Limb (tissue), 2 donors: ENCODE measurements at regions not wholly inside any gene's neighbourhood (a gene's known extent, or its start where the extent isn't known, plus 50 kb on each side); places are given as distances from the start of the nearest gene placed in this dataset.
"Not testable (repeated sequence)": the region's sequence is repeated elsewhere in the genome, so short reads cannot be mapped to it uniquely, and the experiment has no call there.

ENCODE experiments used
- DNase-seq, 2 donors: peaks; one replicate each; pipeline ENCODE4 v3.0.0-alpha.2; 2016; ENCODE audit errors: extremely low spot score in 2 of 2

GRCh38 chr2:31813016-31813415, 197.8 kb downstream of the MEMO1 start:
- no peak for DNase-seq

- DNase-seq, result no peak
Measured at GRCh38 chr2:31812051-31812798, 198.6 kb downstream of the MEMO1 start.

- no peak for DNase-seq
Measured at GRCh38 chr2:31811482-31811881, 199.3 kb downstream of the MEMO1 start.

DNA sequence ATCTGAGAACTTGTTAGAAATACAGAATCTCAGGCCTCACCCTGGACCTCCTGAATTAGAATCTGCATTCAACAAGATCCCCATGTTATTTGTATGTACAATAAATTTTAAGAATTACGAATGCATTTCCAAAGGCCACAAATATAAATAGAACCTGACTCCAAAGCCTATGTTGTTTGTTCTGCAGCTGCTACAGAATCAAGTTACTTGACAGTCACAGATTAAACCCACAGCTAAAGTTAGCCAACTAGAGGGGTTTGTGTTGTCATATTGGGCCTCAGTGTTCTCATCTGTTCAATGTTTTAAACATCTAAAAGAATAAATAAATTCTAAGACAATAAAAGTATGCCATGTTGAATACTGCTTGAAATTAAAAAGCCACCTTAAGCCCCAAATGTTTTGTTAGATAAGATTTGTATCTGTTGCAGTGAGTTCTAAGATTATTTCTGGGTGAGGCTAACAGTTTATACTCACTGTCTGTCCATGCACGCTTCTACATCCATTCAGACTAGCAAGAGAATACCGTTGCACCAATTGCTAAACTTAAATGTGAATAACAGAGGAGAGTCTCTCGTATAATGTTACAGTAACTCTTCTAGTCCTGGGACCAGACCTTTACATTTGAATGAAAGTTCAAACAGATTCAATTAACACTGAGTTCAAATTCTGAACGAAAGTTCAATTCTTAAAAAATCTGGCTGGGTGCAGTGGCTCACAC, 200.4 kb downstream of the MEMO1 start:
- DNase-seq, result no peak

DNA sequence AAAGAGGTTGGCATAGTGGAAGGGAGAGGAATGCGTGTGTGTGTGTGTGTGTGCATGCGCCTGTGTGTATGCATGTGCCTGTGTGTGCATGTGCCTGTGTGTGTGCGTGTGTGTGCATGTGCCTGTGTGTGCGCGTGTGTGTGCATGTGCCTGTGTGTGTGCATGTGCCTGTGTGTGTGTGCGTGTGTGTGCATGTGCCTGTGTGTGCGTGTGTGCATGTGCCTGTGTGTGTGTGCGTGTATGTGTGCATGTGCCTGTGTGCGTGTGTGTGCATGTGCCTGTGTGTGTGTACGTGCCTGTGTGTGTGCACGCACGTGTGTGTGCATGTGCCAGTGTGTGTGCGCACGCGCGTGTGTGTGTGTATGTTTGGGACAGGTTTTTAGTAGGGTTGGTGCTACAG, 205.1 kb downstream of the MEMO1 start:
- DNase-seq, result no peak

DNA sequence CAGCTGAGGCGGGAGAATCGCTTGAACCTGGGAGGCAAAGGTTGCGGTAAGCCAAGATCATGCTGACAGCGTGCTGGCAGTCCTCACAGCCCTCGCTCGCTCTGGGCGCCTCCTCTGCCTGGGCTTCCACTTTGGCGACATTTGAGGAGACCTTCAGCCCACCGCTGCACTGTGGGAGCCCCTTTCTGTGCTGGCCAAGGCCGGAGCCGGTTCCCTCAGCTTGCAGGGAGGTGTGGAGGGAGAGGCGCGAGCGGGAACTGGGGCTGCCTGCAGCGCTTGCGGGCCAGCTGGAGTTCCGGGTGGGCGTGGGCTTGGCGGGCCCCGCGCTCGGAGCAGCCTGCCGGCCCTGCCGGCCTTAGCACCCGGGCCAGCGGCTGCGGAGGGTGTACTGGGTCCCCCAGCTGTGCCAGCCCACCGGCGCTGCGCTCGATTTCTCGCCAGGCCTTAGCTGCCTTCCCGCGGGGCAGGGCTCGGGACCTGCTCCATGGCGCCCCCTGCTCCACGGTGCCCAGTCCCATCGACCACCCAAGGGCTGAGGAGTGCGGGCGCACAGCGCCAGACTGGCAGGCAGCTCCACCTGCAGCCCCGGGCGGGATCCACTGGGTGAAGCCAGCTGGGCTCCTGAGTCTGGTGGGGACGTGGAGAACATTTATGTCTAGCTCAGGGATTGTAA, 207.2 kb downstream of the MEMO1 start:
- DNase-seq, result not testable (repeated sequence)

DNA sequence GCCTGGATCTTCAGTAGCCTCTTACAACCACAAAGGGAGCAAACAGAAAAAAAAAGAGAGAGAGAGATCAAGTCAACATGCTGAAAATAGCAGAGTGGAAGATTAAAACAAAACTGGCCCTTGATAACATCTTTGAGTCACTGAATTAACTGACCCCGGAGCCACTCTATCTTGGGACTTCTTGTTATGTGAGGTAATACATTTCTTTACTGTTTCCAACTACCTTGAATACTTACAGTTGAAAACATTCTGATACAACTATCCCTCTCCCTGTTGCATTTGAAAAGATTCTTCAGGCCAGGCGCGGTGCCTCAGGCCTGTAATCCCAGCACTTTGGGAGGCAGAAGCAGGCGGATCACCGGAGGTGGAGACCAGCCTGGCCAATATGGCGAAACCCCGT, 208.1 kb downstream of the MEMO1 start:
- DNase-seq, result no peak

- not testable (repeated sequence) for DNase-seq
Measured at GRCh38 chr2:31799282-31799681, 211.5 kb downstream of the MEMO1 start.

GRCh38 chr2:31788273-31788672, 207.5 kb upstream of the SRD5A2 start:
- DNase-seq, result no peak

- DNase-seq, result no peak
Measured at GRCh38 chr2:31785876-31786275, 205.1 kb upstream of the SRD5A2 start.

GRCh38 chr2:31784868-31785267, 204.1 kb upstream of the SRD5A2 start:
- no peak for DNase-seq

DNA sequence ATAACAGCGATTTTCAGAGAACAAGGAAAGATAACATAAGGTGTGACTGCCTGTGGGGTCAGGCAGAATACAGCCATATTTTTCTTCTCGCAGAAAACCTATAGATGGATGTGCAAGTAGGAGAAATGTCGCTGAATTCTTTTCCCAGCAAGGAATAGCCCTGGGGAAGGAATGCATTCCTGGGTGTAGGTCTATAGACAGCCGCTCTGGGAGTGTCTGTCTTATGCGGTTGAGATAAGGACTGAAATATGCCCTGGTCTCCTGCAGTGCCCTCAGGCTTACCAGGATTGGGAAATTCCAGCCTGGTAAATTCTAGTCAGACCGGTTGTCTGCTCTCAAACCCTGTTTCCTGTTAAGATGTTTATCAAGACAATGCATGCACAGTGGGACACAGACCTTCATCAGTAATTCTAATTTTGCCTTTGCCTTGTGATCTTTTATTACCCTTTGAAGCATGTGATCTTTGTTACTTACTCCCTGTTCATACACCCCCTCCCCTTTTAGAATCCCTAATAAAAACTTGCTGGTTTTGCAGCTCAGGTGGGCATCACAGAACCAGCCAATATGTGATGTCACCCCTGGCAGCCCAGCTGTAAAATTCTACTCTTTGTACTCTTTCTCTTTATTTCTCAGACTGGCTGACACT, 202.8 kb upstream of the SRD5A2 start:
- not testable (repeated sequence) for DNase-seq

DNA sequence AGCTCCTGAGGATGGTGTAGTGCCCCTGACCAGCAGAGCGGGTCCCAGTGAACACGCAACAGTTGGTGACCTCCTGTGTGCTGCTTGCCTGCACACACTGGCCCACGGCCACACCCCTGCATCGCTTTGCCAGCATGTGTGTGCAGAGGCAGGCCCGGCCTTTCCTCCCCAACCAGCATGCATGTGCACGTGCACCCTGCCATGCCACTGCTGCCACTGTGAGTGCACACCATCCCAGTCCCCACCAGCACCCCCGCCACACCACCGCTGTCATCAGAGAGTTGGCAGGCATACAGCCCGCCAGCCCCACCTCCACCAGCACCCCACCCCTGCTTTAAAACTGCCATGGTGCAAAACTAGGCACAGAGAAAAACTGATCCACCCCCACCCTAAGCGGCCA, 197.4 kb upstream of the SRD5A2 start:
- no peak for DNase-seq

DNA sequence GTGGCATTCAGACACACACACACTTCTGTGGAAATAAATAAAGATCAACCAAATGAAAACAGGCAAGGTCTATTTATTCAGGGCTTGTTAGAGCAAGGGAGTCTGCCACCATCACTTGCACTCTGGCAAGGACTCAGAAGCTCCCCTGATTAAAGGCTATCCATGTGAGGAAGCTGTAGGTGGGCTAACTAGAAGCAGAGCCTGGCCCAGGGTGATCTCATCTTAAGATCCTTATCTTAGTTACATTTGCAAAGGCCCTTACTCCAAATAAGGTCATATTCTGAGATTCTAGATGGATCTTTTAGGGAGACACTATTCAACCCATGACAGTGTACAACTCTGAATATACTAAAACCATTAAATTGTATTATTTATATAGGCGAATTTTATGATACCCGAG, 190.0 kb upstream of the SRD5A2 start:
- DNase-seq, result no peak

GRCh38 chr2:31765078-31765945, 184.6 kb upstream of the SRD5A2 start:
- no peak for DNase-seq

DNA sequence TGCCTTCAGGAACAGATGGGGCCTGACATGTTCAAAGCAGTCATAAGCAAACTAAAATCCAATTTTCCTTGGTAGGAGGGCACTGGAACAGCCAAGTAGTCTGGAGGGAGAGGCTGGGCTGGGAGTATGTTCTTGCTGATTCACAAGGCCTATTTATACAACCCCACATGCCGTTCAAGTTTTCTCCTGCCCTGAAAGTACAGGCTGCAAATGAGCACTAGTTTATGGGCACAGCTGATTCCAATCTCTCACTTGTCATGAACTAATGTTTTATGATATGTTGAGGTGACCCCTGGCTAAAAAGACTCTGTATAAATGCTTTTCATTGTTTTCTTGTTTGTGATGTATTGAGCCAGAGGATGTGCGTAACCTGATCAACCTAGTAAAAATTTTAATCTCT, 183.4 kb upstream of the SRD5A2 start:
- DNase-seq, result peak in 1 of 2 donors; percentile 1

DNA sequence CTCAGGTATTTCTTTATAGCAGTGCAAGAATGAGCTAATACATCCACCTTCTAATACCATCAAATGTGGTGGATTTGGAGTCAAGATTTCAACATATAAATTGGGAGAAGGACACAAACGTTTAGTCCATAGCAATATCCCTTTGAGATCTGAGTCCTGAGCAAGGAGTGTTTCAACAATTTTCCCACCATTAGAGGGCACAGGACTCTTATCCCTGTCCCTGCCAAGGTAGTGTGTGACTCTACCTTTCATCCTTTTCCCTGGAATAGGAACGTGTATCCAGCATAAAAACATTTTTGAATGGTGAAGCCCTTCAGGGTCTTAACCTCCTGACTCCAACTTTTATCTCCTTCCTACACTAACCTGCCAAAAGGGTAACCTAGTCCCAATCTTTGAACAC, 181.3 kb upstream of the SRD5A2 start:
- no peak for DNase-seq

DNA sequence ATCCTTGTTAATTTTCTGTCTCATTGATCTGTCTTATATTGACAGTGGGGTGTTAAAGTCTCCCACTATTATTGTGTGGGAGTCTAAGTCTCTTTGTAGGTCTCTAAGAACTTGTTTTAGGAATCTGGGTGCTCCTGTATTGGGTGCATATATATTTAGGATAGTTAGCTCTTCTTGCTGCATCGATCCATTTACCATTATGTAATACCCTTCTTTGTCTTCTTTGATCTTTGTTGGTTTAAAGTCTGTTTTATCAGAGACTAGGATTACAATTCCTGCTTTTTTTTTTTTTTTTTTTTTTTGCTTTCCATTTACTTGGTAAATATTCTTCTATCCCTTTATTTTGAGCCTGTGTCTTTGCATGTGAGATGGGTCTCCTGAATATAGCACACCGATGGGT, 176.6 kb upstream of the SRD5A2 start:
- DNase-seq, result not testable (repeated sequence)

DNA sequence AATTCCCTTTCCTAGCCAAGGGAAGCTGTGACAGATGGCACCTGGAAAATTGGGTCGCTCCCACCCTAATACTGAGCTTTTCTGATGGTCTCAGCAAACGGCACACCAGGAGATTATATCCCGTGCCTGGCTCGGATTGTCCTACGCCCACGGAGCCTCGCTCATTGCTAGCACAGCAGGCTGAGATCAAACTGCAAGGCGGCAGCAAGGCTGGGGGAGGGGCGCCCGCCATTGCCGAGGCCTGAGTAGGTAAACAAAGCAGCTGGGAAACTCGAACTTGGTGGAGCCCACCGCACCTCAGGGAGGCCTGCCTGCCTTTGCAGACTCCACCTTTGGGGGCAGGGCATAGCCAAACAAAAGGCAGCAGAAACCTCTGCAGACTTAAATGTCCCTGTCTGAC, 168.0 kb upstream of the SRD5A2 start:
- DNase-seq, result not testable (repeated sequence)

- DNase-seq, result no peak
Measured at GRCh38 chr2:31748041-31748440, 167.3 kb upstream of the SRD5A2 start.

GRCh38 chr2:31739161-31739560, 158.4 kb upstream of the SRD5A2 start:
- no peak for DNase-seq
